ENCODE measurements at regions not wholly inside any gene's neighbourhood (a gene's known extent, or its start where the extent isn't known, plus 50 kb on each side); places are given as distances from the start of the nearest gene placed in this dataset.

- TF ChIP-seq CTCF (conservative IDR thresholded peaks at IDR 0.05 in 1 of 2, IDR thresholded peaks at IDR 0.05 in 1 of 2; ENCODE audit: low read depth in 1 of 2, low read length in 2 of 2) (no peak), EZH2 (IDR thresholded peaks at IDR 0.05; ENCODE audit: low read length, missing control alignments) (no peak)
These were observed 283.1 kb upstream of the PITRM1 start for GRCh38 chr10:3455385-3456334.
